Stimulated activated CD8-positive, alpha-beta memory T cell treated with anti-CD3 and anti-CD28 coated beads, Interleukin-15, amount 100 ng/mL, for 4 hours (primary cell): ENCODE measurements at regions not wholly inside any gene's neighbourhood (a gene's known extent, or its start where the extent isn't known, plus 50 kb on each side); places are given as distances from the start of the nearest gene placed in this dataset.

Experiments used
- DNase-seq, 2 donors: peaks; one replicate each; pipeline ENCODE4 v3.0.0-alpha.2; 2020; ENCODE audit warnings: low read depth in 2 of 2

GRCh38 chr3:103785537-103785936, 1350.7 kb downstream of the ZPLD1 start:
- DNase-seq, result no peak

- no peak for DNase-seq
Measured at GRCh38 chr3:103786296-103786695, 1351.5 kb downstream of the ZPLD1 start.

GRCh38 chr3:103787164-103787871, 1352.5 kb downstream of the ZPLD1 start:
- DNase-seq, result no peak

- no peak for DNase-seq
Measured at GRCh38 chr3:103787879-103788278, 1353.1 kb downstream of the ZPLD1 start.

GRCh38 chr3:103791786-103792515, 1357.1 kb downstream of the ZPLD1 start:
- DNase-seq, result no peak

GRCh38 chr3:103794656-103795055, 1359.8 kb downstream of the ZPLD1 start:
- DNase-seq, result no peak

- DNase-seq, result no peak
Measured at GRCh38 chr3:103796068-103796467, 1361.3 kb downstream of the ZPLD1 start.

GRCh38 chr3:103803787-103804186, 1369.0 kb downstream of the ZPLD1 start:
- DNase-seq, result no peak

- no peak for DNase-seq
Measured at GRCh38 chr3:103810167-103810566, 1375.4 kb downstream of the ZPLD1 start.

GRCh38 chr3:103813955-103814354, 1379.1 kb downstream of the ZPLD1 start:
- DNase-seq, result no peak

- no peak for DNase-seq
Measured at GRCh38 chr3:103818398-103818797, 1383.6 kb downstream of the ZPLD1 start.

GRCh38 chr3:103818800-103819199, 1384.0 kb downstream of the ZPLD1 start:
- DNase-seq, result no peak

- DNase-seq, result no peak
Measured at GRCh38 chr3:103825586-103825985, 1390.8 kb downstream of the ZPLD1 start.

- no peak for DNase-seq
Measured at GRCh38 chr3:103829723-103830326, 1395.0 kb downstream of the ZPLD1 start.

GRCh38 chr3:103847081-103848062, 1412.6 kb downstream of the ZPLD1 start:
- DNase-seq, result no peak

GRCh38 chr3:103851793-103852192, 1417.0 kb downstream of the ZPLD1 start:
- DNase-seq, result no peak

GRCh38 chr3:103862415-103862814, 1427.6 kb downstream of the ZPLD1 start:
- no peak for DNase-seq

- DNase-seq, result no peak
Measured at GRCh38 chr3:103863381-103863780, 1428.6 kb downstream of the ZPLD1 start.

GRCh38 chr3:103866113-103866512, 1431.3 kb downstream of the ZPLD1 start:
- DNase-seq, result no peak

- DNase-seq, result no peak
Measured at GRCh38 chr3:103873021-103873420, 1438.2 kb downstream of the ZPLD1 start.

- no peak for DNase-seq
Measured at GRCh38 chr3:103873897-103874545, 1439.2 kb downstream of the ZPLD1 start.
